ENCODE measurements at regions not wholly inside any gene's neighbourhood (a gene's known extent, or its start where the extent isn't known, plus 50 kb on each side); places are given as distances from the start of the nearest gene placed in this dataset.

GRCh38 chr10:121690152-121690848 is 92.1 kb upstream of the FGFR2 start:
- H3K9me3 ChIP-seq: no peaks in the 10 kb centered on the region
- H3K4me1 ChIP-seq: peaks cover 6% of the 10 kb centered on the region
- in situ Hi-C loops (cut with MboI; ENCODE audit: low sequenced_read_pairs): no loop called here
- no peak overlapping the region for H3K4me3 ChIP-seq
- H3K27me3 ChIP-seq (ENCODE audit: low read depth): 0 out of 2 replicates have a peak, but pooled peaks cover 2% of the 10 kb centered on the region
- no peaks in the 10 kb centered on the region for H3K36me3 ChIP-seq (replicated peaks)
- no peak for DNase-seq (ENCODE audit: low spot score in 2 of 2)

GRCh38 chr10:121687095-121687813 is 89.0 kb upstream of the FGFR2 start:
- no peak for DNase-seq (ENCODE audit: low spot score in 2 of 2)
- in situ Hi-C loops (cut with MboI; ENCODE audit: low sequenced_read_pairs): no loop called here
- H3K27me3 ChIP-seq (ENCODE audit: low read depth): 0 out of 2 replicates have a peak, but pooled peaks cover 2% of the 10 kb centered on the region

GRCh38 chr10:121684276-121684675 is 86.0 kb upstream of the FGFR2 start:
- H3K4me1 ChIP-seq: peaks cover 22% of the 10 kb centered on the region
- H3K36me3 ChIP-seq (replicated peaks): no peaks in the 10 kb centered on the region
- no peak overlapping the region for H3K4me3 ChIP-seq
- H3K27me3 ChIP-seq (ENCODE audit: low read depth): 0 out of 2 replicates have a peak, but pooled peaks cover 2% of the 10 kb centered on the region
- DNase-seq (ENCODE audit: low spot score in 2 of 2): no peak
- H3K9me3 ChIP-seq: no peaks in the 10 kb centered on the region
- in situ Hi-C loops (cut with MboI; ENCODE audit: low sequenced_read_pairs): no loop called here

More at GRCh38 chr10:121687095-121687813, 89.0 kb upstream of the FGFR2 start:
- Histone ChIP-seq H3K36me3 (replicated peaks) (no peaks in the 10 kb centered on the region), H3K4me3 (no peak overlapping the region), H3K9me3 (no peaks in the 10 kb centered on the region), H3K4me1 (peaks cover 22% of the 10 kb centered on the region)

- DNase-seq (ENCODE audit: low spot score in 2 of 2): peak; percentile 47 to 50
- Histone ChIP-seq H3K36me3 (replicated peaks) (no peaks in the 10 kb centered on the region), H3K9me3 (peaks cover under 1% of the 10 kb centered on the region; the same call in 1 of the 2 replicates), H3K4me1 (peaks cover 22% of the 10 kb centered on the region), H3K4me3 (no peak overlapping the region), H3K27me3 (ENCODE audit: low read depth) (no peaks in the 10 kb centered on the region)
- in situ Hi-C loops (cut with MboI; ENCODE audit: low sequenced_read_pairs): no loop called here
Observed at GRCh38 chr10:121683816-121684215, 85.6 kb upstream of the FGFR2 start.

GRCh38 chr10:121683366-121683765 is 85.1 kb upstream of the FGFR2 start:
- in situ Hi-C loops (cut with MboI; ENCODE audit: low sequenced_read_pairs): no loop called here
- no peaks in the 10 kb centered on the region for H3K27me3 ChIP-seq (ENCODE audit: low read depth)
- H3K9me3 ChIP-seq: peaks cover 5% of the 10 kb centered on the region
- H3K4me1 ChIP-seq: peaks cover 23% of the 10 kb centered on the region
- DNase-seq (ENCODE audit: low spot score in 2 of 2): no peak
- no peaks in the 10 kb centered on the region for H3K36me3 ChIP-seq (replicated peaks)
- no peak overlapping the region for H3K4me3 ChIP-seq

- in situ Hi-C loops (cut with MboI; ENCODE audit: low sequenced_read_pairs): no loop called here
Observed at GRCh38 chr10:121681997-121682687, 83.9 kb upstream of the FGFR2 start.

GRCh38 chr10:121680879-121681655 is 82.8 kb upstream of the FGFR2 start:
- in situ Hi-C loops (cut with MboI; ENCODE audit: low sequenced_read_pairs): no loop called here
- Histone ChIP-seq H3K9me3 (peaks cover 6% of the 10 kb centered on the region), H3K27me3 (ENCODE audit: low read depth) (no peaks in the 10 kb centered on the region), H3K4me3 (no peak overlapping the region), H3K4me1 (peaks cover 33% of the 10 kb centered on the region), H3K36me3 (replicated peaks) (no peaks in the 10 kb centered on the region)
- peak in 1 of 2 experiments; percentile 24 for DNase-seq (ENCODE audit: low spot score in 2 of 2)

More at GRCh38 chr10:121681997-121682687, 83.9 kb upstream of the FGFR2 start:
- Histone ChIP-seq H3K9me3 (peaks cover 6% of the 10 kb centered on the region), H3K4me3 (no peak overlapping the region), H3K4me1 (peaks cover 33% of the 10 kb centered on the region), H3K36me3 (replicated peaks) (no peaks in the 10 kb centered on the region), H3K27me3 (ENCODE audit: low read depth) (no peaks in the 10 kb centered on the region)
- DNase-seq (ENCODE audit: low spot score in 2 of 2): no peak

- peaks cover 6% of the 10 kb centered on the region for H3K9me3 ChIP-seq
- H3K4me3 ChIP-seq: no peak overlapping the region
- no peak for DNase-seq (ENCODE audit: low spot score in 2 of 2)
- no peaks in the 10 kb centered on the region for H3K36me3 ChIP-seq (replicated peaks)
- H3K27me3 ChIP-seq (ENCODE audit: low read depth): no peaks in the 10 kb centered on the region
- in situ Hi-C loops (cut with MboI; ENCODE audit: low sequenced_read_pairs): no loop called here
- H3K4me1 ChIP-seq: peaks cover 25% of the 10 kb centered on the region
Observed at GRCh38 chr10:121679916-121680315, 81.7 kb upstream of the FGFR2 start.

- no peaks in the 10 kb centered on the region for H3K27me3 ChIP-seq (ENCODE audit: low read depth)
- H3K9me3 ChIP-seq: peaks cover 6% of the 10 kb centered on the region
- no peak overlapping the region for H3K4me3 ChIP-seq
- in situ Hi-C loops (cut with MboI; ENCODE audit: low sequenced_read_pairs): no loop called here
- no peak for DNase-seq (ENCODE audit: low spot score in 2 of 2)
- no peaks in the 10 kb centered on the region for H3K36me3 ChIP-seq (replicated peaks)
- peaks cover 15% of the 10 kb centered on the region for H3K4me1 ChIP-seq
Observed at GRCh38 chr10:121678631-121679174, 80.5 kb upstream of the FGFR2 start.

GRCh38 chr10:121677880-121678279 is 79.6 kb upstream of the FGFR2 start:
- H3K4me3 ChIP-seq: no peak overlapping the region
- peaks cover 10% of the 10 kb centered on the region for H3K4me1 ChIP-seq
- H3K27me3 ChIP-seq (ENCODE audit: low read depth): no peaks in the 10 kb centered on the region
- H3K9me3 ChIP-seq: peaks cover 6% of the 10 kb centered on the region
- no peaks in the 10 kb centered on the region for H3K36me3 ChIP-seq (replicated peaks)
- peak; percentile 41 to 66 for DNase-seq (ENCODE audit: low spot score in 2 of 2)
- in situ Hi-C loops (cut with MboI; ENCODE audit: low sequenced_read_pairs): no loop called here

GRCh38 chr10:121675344-121675743 is 77.1 kb upstream of the FGFR2 start:
- no peak overlapping the region for H3K4me3 ChIP-seq
- DNase-seq (ENCODE audit: low spot score in 2 of 2): no peak
- H3K27me3 ChIP-seq (ENCODE audit: low read depth): no peaks in the 10 kb centered on the region
- in situ Hi-C loops (cut with MboI; ENCODE audit: low sequenced_read_pairs): no loop called here
- no peaks in the 10 kb centered on the region for H3K36me3 ChIP-seq (replicated peaks)
- H3K9me3 ChIP-seq: peaks cover 6% of the 10 kb centered on the region
- peaks cover 10% of the 10 kb centered on the region for H3K4me1 ChIP-seq

GRCh38 chr10:121674885-121675284 is 76.6 kb upstream of the FGFR2 start:
- Histone ChIP-seq H3K4me1 (peaks cover 10% of the 10 kb centered on the region), H3K9me3 (peaks cover 6% of the 10 kb centered on the region), H3K27me3 (ENCODE audit: low read depth) (no peaks in the 10 kb centered on the region), H3K4me3 (no peak overlapping the region), H3K36me3 (replicated peaks) (no peaks in the 10 kb centered on the region)
- no peak for DNase-seq (ENCODE audit: low spot score in 2 of 2)
- in situ Hi-C loops (cut with MboI; ENCODE audit: low sequenced_read_pairs): no loop called here

- no peaks in the 10 kb centered on the region for H3K36me3 ChIP-seq (replicated peaks)
- H3K4me3 ChIP-seq: no peak overlapping the region
- in situ Hi-C loops (cut with MboI; ENCODE audit: low sequenced_read_pairs): no loop called here
- DNase-seq (ENCODE audit: low spot score in 2 of 2): no peak
- H3K4me1 ChIP-seq: peaks cover 11% of the 10 kb centered on the region; the same call in 1 of the 2 replicates
- H3K9me3 ChIP-seq: no peaks in the 10 kb centered on the region
- no peaks in the 10 kb centered on the region for H3K27me3 ChIP-seq (ENCODE audit: low read depth)
Observed at GRCh38 chr10:121672733-121673132, 74.5 kb upstream of the FGFR2 start.

All from HAP-1 (cell line).